CD4-positive, alpha-beta T cell treated with Interleukin-10 for 1 hour (primary cell): ENCODE measurements at regions not wholly inside any gene's neighbourhood (a gene's known extent, or its start where the extent isn't known, plus 50 kb on each side); places are given as distances from the start of the nearest gene placed in this dataset.

Source experiments
- DNase-seq: peaks from one replicate; pipeline ENCODE4 v3.0.0-alpha.2; 2020

GRCh38 chr20:11555510-11555909 is 362.2 kb upstream of the BTBD3 start:
- no peak for DNase-seq

- DNase-seq, result no peak
Measured at GRCh38 chr20:11556410-11556809, 361.3 kb upstream of the BTBD3 start.

DNA sequence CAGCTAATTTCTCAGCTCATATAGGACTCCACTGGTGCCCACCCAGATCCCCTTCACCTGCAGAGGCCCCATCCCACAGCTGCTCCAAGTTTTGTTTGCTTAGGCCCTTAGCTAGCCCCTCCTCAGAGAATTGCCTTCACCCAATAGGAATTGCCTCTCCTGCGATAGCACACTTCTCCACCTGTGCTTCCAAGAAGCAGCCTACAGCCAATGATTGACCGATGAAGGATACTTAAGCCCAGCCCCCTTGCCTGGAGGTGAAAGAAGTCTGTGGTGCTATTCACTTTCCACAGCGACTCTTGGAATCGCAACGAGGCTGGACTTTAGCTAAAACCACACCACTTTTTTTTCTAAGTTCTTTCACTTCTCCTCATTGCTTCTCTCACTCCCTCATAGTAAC is 353.2 kb upstream of the BTBD3 start:
- DNase-seq, result no peak

- no peak for DNase-seq
Measured at GRCh38 chr20:11569163-11569562, 348.5 kb upstream of the BTBD3 start.

- no peak for DNase-seq
Measured at GRCh38 chr20:11573507-11573906, 344.2 kb upstream of the BTBD3 start.

- DNase-seq, result no peak
Measured at GRCh38 chr20:11581271-11581670, 336.4 kb upstream of the BTBD3 start.

DNA sequence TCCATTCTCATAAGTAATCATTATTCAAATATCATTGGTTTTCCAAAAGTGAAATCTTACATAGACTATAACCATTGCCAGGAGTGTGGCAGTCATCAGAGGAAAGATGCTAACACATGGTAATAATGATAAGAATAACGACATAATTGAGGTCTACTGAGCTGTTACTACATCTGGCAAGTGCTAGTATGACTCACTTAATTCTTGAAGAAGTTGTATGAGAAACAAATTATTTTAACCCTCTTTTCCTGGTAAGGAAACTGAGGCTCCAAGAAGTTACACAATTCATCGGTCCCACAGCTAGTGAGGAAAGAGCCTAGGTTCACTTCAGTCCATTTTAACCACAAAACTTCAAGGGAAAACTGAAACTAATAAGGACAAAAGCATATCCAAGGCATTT is 335.6 kb upstream of the BTBD3 start:
- no peak for DNase-seq

GRCh38 chr20:11585752-11586352 is 331.8 kb upstream of the BTBD3 start:
- no peak for DNase-seq

DNA sequence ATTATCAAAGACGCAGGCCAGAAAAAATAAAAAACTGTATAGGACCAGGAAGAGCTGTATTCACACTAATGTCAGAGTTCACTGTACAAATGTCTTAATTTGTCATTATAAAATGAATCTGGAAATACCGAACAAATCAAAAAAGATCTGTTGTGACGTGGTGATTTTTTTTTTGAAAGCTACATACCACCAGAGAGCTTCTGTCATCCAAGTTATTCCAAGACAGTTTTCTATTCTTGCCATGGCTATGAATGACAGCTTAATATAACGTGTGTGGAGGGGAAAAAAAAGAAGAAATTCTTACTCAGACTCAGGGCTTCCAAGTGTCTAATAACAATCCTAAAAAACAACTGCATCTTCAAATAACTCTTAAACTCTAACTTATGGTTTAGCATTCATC is 328.8 kb upstream of the BTBD3 start:
- DNase-seq, result no peak

DNA sequence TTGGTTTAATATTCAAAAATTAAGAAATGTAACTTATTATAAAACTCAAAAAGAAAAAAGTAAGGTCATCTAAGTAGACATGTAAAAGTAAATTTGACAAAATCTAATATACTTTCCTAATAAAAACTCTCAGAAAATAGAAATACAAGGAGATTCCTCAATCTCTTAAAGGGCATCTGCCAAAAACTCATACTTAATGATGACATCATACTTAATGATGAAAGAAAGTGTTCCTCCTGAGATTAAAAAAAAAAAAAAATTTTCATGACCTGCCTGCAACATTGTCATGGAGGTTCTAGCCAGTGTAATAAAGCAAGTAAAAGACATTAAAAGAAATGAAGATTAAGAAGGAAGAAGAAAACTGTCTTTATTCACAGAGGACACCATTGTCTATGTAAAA is 325.7 kb upstream of the BTBD3 start:
- no peak for DNase-seq

GRCh38 chr20:11604339-11604738 is 313.4 kb upstream of the BTBD3 start:
- DNase-seq, result no peak

- no peak for DNase-seq
Measured at GRCh38 chr20:11607047-11607446, 310.6 kb upstream of the BTBD3 start.

GRCh38 chr20:11608736-11609135 is 309.0 kb upstream of the BTBD3 start:
- no peak for DNase-seq

DNA sequence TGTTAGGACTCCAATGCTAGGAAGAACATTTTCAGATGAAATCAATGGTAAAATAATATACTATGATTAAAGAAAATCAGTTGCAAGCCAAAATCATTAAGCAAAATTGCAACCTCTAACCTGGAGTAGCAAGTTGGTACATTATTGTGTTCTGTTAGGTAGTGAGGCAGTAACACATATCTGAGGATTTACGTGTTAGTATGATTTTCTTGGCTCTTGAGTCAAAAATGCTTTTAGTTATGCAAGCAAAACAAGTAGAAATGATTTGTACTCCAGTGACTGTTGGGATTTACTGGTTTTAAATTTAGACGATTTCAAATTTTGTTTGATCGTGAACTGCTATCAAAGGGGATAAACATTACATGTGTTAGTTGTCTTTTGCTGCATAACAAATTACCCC is 293.0 kb upstream of the BTBD3 start:
- no peak for DNase-seq

DNA sequence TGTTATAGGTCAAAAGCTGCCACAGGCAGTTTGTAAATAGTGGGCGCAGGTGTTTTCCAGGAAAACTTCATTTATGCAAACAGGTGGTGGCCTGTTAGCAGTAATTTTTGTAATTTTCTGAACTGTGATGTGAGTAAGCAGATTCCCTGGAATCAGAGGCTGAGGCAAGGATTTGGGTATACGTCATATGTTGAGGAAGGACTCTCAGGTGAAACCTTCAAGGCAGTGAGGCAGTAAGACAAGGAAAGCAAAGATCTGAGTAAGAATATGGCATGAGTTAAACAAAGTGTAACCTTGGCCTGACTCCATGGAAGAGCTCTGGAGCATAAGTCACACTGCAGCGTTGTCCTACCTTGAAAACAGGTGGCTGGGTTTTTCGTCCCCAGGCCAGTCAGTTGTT is 291.1 kb upstream of the BTBD3 start:
- no peak for DNase-seq

DNA sequence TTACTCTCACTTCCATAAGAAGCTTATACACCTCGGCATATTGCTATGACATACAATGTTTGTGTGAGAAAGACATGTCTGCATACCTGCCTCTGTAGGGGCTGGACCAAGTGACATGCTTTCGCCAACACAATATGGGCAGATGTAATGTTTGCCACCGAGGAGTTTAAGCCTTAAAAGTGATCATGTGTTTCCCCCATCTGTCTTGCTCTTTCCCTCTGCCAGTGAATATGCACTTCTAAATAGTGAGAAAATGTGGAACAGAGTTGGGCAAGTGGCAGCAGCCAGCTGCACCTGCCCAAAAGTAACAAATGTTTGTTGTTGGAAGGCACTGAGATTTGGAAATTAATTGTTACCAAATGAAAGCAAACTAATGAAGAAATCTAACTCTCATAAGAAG is 274.8 kb upstream of the BTBD3 start:
- no peak for DNase-seq

- DNase-seq, result no peak
Measured at GRCh38 chr20:11646359-11646758, 271.3 kb upstream of the BTBD3 start.

DNA sequence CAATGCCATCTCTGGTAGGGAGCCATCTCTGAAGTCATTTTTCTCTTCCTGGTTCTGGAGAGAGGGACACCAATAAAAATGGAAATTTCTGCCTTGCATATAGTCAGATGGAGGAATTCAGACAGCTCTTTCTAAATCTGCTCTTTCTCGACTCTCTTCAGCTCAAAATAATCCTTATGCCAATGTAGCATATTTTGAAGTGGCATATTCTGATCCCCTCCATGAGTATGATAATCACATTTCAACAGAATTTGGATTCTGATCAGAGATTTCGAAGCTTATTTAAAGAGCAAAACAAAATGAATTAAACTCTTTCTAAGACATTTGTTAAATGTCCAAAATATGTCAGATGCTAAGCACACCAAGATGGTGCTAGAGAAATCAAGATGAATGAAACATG is 267.1 kb upstream of the BTBD3 start:
- no peak for DNase-seq

- DNase-seq, result no peak
Measured at GRCh38 chr20:11651138-11651537, 266.6 kb upstream of the BTBD3 start.

- no peak for DNase-seq
Measured at GRCh38 chr20:11651647-11652046, 266.0 kb upstream of the BTBD3 start.

GRCh38 chr20:11652128-11652527 is 265.6 kb upstream of the BTBD3 start:
- DNase-seq, result no peak

- DNase-seq, result no peak
Measured at GRCh38 chr20:11654766-11655165, 262.9 kb upstream of the BTBD3 start.

GRCh38 chr20:11660673-11661072 is 257.0 kb upstream of the BTBD3 start:
- no peak for DNase-seq

DNA sequence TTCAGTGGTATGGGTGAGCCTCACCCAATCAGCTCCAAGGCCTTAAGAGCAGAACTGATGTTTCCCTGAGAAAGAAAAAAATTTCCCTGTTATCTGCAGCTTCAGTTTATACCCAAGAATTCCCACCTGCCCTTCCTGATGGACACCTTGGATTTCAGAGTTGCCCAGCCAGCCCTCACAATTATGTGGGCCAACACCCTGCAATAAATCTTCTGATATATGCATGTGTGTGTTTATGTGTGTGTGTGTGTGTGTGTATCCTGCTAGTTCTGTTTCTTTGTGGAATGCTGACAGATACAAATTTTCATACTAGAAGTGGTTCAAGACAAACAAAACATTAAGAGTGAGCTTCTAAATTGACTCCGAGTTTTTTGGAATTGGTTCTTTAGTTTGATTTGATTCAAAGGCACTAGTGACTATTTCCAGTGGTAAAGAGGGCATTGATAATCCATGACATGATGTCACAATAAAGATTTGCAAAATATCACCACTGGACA is 246.6 kb upstream of the BTBD3 start:
- no peak for DNase-seq

DNA sequence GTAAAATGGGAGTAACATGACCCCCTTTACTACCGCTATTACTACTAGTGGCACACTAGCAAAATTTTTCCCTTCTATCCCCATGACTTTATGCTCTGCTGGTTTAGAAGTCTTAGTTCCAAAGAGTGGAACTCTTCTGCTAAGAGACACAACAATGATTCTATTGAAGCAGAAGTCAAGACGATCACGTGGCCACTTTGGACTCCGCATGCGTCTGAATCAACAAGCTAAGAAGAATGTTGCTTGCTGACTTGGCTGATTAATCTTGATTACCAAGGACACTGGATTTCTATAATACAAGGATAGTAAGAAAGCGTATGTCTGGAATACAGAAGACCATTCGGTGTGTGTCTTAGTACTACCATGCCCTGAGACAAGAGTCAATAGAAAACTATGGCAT is 244.7 kb upstream of the BTBD3 start:
- no peak for DNase-seq
